GM18907 (cell line): ENCODE measurements at regions not wholly inside any gene's neighbourhood (a gene's known extent, or its start where the extent isn't known, plus 50 kb on each side); places are given as distances from the start of the nearest gene placed in this dataset.
"Not testable (repeated sequence)": the region's sequence is repeated elsewhere in the genome, so short reads cannot be mapped to it uniquely, and the experiment has no call there.

Source experiments
- ATAC-seq: cut with Tn5 transposase; IDR thresholded peaks from one replicate; pipeline ENCODE4 v1.9.1; 2021; ENCODE audit warnings: mild to moderate bottlenecking, moderate library complexity; ENCODE audit not compliant: unreplicated experiment

- ATAC-seq: no peak
These were observed 448.2 kb downstream of the PCDH10 start for GRCh38 chr4:133597251-133597650.

GRCh38 chr4:133596459-133596858, 447.4 kb downstream of the PCDH10 start:
- no peak for ATAC-seq

GRCh38 chr4:133594390-133595207, 445.5 kb downstream of the PCDH10 start:
- ATAC-seq: no peak

GRCh38 chr4:133593764-133594163, 444.7 kb downstream of the PCDH10 start:
- ATAC-seq: no peak

GRCh38 chr4:133592591-133592990, 443.5 kb downstream of the PCDH10 start:
- no peak for ATAC-seq

- ATAC-seq: no peak
These were observed 443.0 kb downstream of the PCDH10 start for GRCh38 chr4:133592106-133592505.

GRCh38 chr4:133588306-133588705, 439.2 kb downstream of the PCDH10 start:
- ATAC-seq: no peak

GRCh38 chr4:133585323-133585722, 436.2 kb downstream of the PCDH10 start:
- no peak for ATAC-seq

GRCh38 chr4:133584714-133585113, 435.6 kb downstream of the PCDH10 start:
- no peak for ATAC-seq

GRCh38 chr4:133581996-133582619, 433.0 kb downstream of the PCDH10 start:
- ATAC-seq: no peak

GRCh38 chr4:133574248-133574647, 425.2 kb downstream of the PCDH10 start:
- no peak for ATAC-seq

- no peak for ATAC-seq
These were observed 416.3 kb downstream of the PCDH10 start for GRCh38 chr4:133565379-133565778.

- ATAC-seq: no peak
These were observed 410.9 kb downstream of the PCDH10 start for GRCh38 chr4:133559987-133560386.

GRCh38 chr4:133555671-133556070, 406.6 kb downstream of the PCDH10 start:
- no peak for ATAC-seq

- no peak for ATAC-seq
These were observed 401.3 kb downstream of the PCDH10 start for GRCh38 chr4:133550436-133550835.

GRCh38 chr4:133544097-133544496, 395.0 kb downstream of the PCDH10 start:
- ATAC-seq: no peak

GRCh38 chr4:133537780-133538281, 388.7 kb downstream of the PCDH10 start:
- ATAC-seq: no peak

GRCh38 chr4:133534224-133534623, 385.1 kb downstream of the PCDH10 start:
- not testable (repeated sequence) for ATAC-seq

GRCh38 chr4:133524369-133524768, 375.3 kb downstream of the PCDH10 start:
- no peak for ATAC-seq

- no peak for ATAC-seq
These were observed 364.8 kb downstream of the PCDH10 start for GRCh38 chr4:133513901-133514300.

- no peak for ATAC-seq
These were observed 349.1 kb downstream of the PCDH10 start for GRCh38 chr4:133498149-133498548.

GRCh38 chr4:133493776-133494175, 344.7 kb downstream of the PCDH10 start:
- no peak for ATAC-seq
